Natural killer cell (primary cell): ENCODE measurements at regions not wholly inside any gene's neighbourhood (a gene's known extent, or its start where the extent isn't known, plus 50 kb on each side); places are given as distances from the start of the nearest gene placed in this dataset.

Experiments used
- ATAC-seq, 3 donors: fragments of 150-1000 bp in 2 of 3; fragments of 200-7000 bp in 1 of 3; cut with Tn5 transposase; 1 replicate in 1 of 3; 2 replicates in 2 of 3; pipeline ENCODE4 v1.10.0; 2021; ENCODE audit warnings: mild to moderate bottlenecking in 2 of 3, moderate library complexity in 2 of 3
- DNase-seq, 2 donors: peaks; one replicate each; pipeline versions ENCODE4 v3.0.0 to v3.0.0-alpha.2; 2013 to 2021; ENCODE audit warnings: mixed read lengths in 1 of 2
- H3K27ac ChIP-seq: one replicate; pipeline ENCODE4 v1.5.1; 2013; ENCODE audit warnings: mild to moderate bottlenecking, low read length
- H3K27me3 ChIP-seq: one replicate; pipeline ENCODE4 v1.6.1; 2013; ENCODE audit warnings: low read length; ENCODE audit not compliant: control insufficient read depth, insufficient read depth
- H3K36me3 ChIP-seq: one replicate; pipeline ENCODE4 v1.6.1; 2013; ENCODE audit warnings: low read length; ENCODE audit not compliant: control insufficient read depth, insufficient read depth
- H3K4me1 ChIP-seq: one replicate; pipeline ENCODE4 v1.6.1; 2013; ENCODE audit warnings: low read length; ENCODE audit not compliant: control insufficient read depth, insufficient read depth
- H3K4me3 ChIP-seq: one replicate; pipeline ENCODE4 v1.5.1; 2013; ENCODE audit warnings: low read length
- H3K9me3 ChIP-seq: one replicate; pipeline ENCODE4 v1.6.1; 2013; ENCODE audit warnings: low read length; ENCODE audit not compliant: control insufficient read depth, insufficient read depth
- H3K27ac Mint-ChIP-seq, 2 donors: one replicate each; pipeline ENCODE4 v1.8.0; 2022; ENCODE audit warnings: mild to moderate bottlenecking in 2 of 2, mixed read lengths in 2 of 2, moderate library complexity in 1 of 2
- H3K27me3 Mint-ChIP-seq, 2 donors: one replicate each; pipeline ENCODE4 v1.8.0; 2022; ENCODE audit warnings: low read depth in 2 of 2, mixed read lengths in 2 of 2
- H3K36me3 Mint-ChIP-seq: one replicate; pipeline ENCODE4 v1.8.0; 2022; ENCODE audit warnings: mixed read lengths
- H3K4me1 Mint-ChIP-seq, 2 donors: one replicate each; pipeline ENCODE4 v1.8.0; 2022; ENCODE audit warnings: mixed read lengths in 2 of 2
- H3K4me3 Mint-ChIP-seq: one replicate; pipeline ENCODE4 v1.8.0; 2022; ENCODE audit warnings: mild to moderate bottlenecking, moderate library complexity, mixed read lengths
- H3K9me3 Mint-ChIP-seq, 2 donors: one replicate each; pipeline ENCODE4 v1.8.0; 2022; ENCODE audit warnings: mixed read lengths in 2 of 2
- WGBS: methylation state at CpG from one replicate; pipeline ENCODE4 v1.1.7; 2013; ENCODE audit warnings: missing lambda C conversion rate; ENCODE audit not compliant: insufficient coverage; 5-methylcytosine and 5-hydroxymethylcytosine counted together
- intact Hi-C: fragments of 100-400 bp; cut with micrococcal nuclease; formaldehyde crosslinking; loops from one replicate; pipeline ENCODE4 v1.14.2; 2022
- TF ChIP-seq, protein P1 (sequence below): fragments of 200-600 bp; IDR thresholded peaks from one replicate; pipeline ENCODE4 v1.8.0; 2022; ENCODE audit warnings: antibody characterized with exemption

- Mint-ChIP-seq H3K36me3 (no peaks in the 10 kb centered on the region), H3K4me1 (no peaks in the 10 kb centered on the region), H3K27me3 (no peaks in the 10 kb centered on the region), H3K27ac (no peak overlapping the region), H3K9me3 (peaks cover 5 to 7% of the 10 kb centered on the region in 2 donors), H3K4me3 (no peak overlapping the region)
- H3K9me3 ChIP-seq: peaks cover 3% of the 10 kb centered on the region
- H3K36me3 ChIP-seq: no peaks in the 10 kb centered on the region
- H3K4me1 ChIP-seq: no peaks in the 10 kb centered on the region
- no peak for ATAC-seq
- intact Hi-C loops: no loop called here
- TF ChIP-seq, protein P1, sequence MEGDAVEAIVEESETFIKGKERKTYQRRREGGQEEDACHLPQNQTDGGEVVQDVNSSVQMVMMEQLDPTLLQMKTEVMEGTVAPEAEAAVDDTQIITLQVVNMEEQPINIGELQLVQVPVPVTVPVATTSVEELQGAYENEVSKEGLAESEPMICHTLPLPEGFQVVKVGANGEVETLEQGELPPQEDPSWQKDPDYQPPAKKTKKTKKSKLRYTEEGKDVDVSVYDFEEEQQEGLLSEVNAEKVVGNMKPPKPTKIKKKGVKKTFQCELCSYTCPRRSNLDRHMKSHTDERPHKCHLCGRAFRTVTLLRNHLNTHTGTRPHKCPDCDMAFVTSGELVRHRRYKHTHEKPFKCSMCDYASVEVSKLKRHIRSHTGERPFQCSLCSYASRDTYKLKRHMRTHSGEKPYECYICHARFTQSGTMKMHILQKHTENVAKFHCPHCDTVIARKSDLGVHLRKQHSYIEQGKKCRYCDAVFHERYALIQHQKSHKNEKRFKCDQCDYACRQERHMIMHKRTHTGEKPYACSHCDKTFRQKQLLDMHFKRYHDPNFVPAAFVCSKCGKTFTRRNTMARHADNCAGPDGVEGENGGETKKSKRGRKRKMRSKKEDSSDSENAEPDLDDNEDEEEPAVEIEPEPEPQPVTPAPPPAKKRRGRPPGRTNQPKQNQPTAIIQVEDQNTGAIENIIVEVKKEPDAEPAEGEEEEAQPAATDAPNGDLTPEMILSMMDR: no peak
- WGBS: no CpG with 5 or more reads among the region's 2 CpGs
- H3K4me3 ChIP-seq: no peak overlapping the region
- no peaks in the 10 kb centered on the region for H3K27me3 ChIP-seq
- DNase-seq: no peak
- H3K27ac ChIP-seq: no peak overlapping the region
Observed at GRCh38 chr4:161010227-161010626, 1153.6 kb downstream of the FSTL5 start.
